ENCODE measurements at regions not wholly inside any gene's neighbourhood (a gene's known extent, or its start where the extent isn't known, plus 50 kb on each side); places are given as distances from the start of the nearest gene placed in this dataset.
"Not testable (repeated sequence)": the region's sequence is repeated elsewhere in the genome, so short reads cannot be mapped to it uniquely, and the experiment has no call there.

- no peak for DNase-seq
Observed at GRCh38 chr6:121694801-121695251, 259.4 kb downstream of the GJA1 start.

GRCh38 chr6:121695329-121695728 lies 259.9 kb downstream of the GJA1 start:
- DNase-seq, result no peak

GRCh38 chr6:121697921-121698320 lies 262.5 kb downstream of the GJA1 start:
- no peak for DNase-seq

- DNase-seq, result no peak
Observed at GRCh38 chr6:121698617-121699016, 263.2 kb downstream of the GJA1 start.

GRCh38 chr6:121703129-121703528 lies 267.7 kb downstream of the GJA1 start:
- DNase-seq, result not testable (repeated sequence)

GRCh38 chr6:121711472-121711871 lies 276.0 kb downstream of the GJA1 start:
- DNase-seq, result no peak

- no peak for DNase-seq
Observed at GRCh38 chr6:121717686-121718085, 282.2 kb downstream of the GJA1 start.

- DNase-seq, result not testable (repeated sequence)
Observed at GRCh38 chr6:121720867-121721266, 285.4 kb downstream of the GJA1 start.

GRCh38 chr6:121723623-121724022 lies 288.2 kb downstream of the GJA1 start:
- no peak for DNase-seq

GRCh38 chr6:121724576-121724975 lies 289.1 kb downstream of the GJA1 start:
- DNase-seq, result no peak

- DNase-seq, result no peak
Observed at GRCh38 chr6:121726596-121726995, 291.1 kb downstream of the GJA1 start.

- no peak for DNase-seq
Observed at GRCh38 chr6:121730616-121731015, 295.2 kb downstream of the GJA1 start.

- DNase-seq, result no peak
Observed at GRCh38 chr6:121731381-121731780, 295.9 kb downstream of the GJA1 start.

- DNase-seq, result no peak
Observed at GRCh38 chr6:121732641-121733040, 297.2 kb downstream of the GJA1 start.

GRCh38 chr6:121733234-121733633 lies 297.8 kb downstream of the GJA1 start:
- DNase-seq, result no peak

GRCh38 chr6:121740188-121740587 lies 304.7 kb downstream of the GJA1 start:
- not testable (repeated sequence) for DNase-seq

- DNase-seq, result no peak
Observed at GRCh38 chr6:121743691-121744090, 308.2 kb downstream of the GJA1 start.

GRCh38 chr6:121748376-121748775 lies 312.9 kb downstream of the GJA1 start:
- no peak for DNase-seq

- DNase-seq, result no peak
Observed at GRCh38 chr6:121748850-121749249, 313.4 kb downstream of the GJA1 start.

GRCh38 chr6:121755485-121755884 lies 320.0 kb downstream of the GJA1 start:
- no peak for DNase-seq

GRCh38 chr6:121756666-121757065 lies 321.2 kb downstream of the GJA1 start:
- DNase-seq, result no peak

GRCh38 chr6:121759370-121759769 lies 323.9 kb downstream of the GJA1 start:
- DNase-seq, result no peak

GRCh38 chr6:121760191-121760590 lies 324.7 kb downstream of the GJA1 start:
- DNase-seq, result no peak

GRCh38 chr6:121760745-121761144 lies 325.3 kb downstream of the GJA1 start:
- no peak for DNase-seq

GRCh38 chr6:121764493-121764892 lies 329.0 kb downstream of the GJA1 start:
- DNase-seq, result no peak

All from occipital lobe (tissue), 1 donor.